ENCODE measurements at regions not wholly inside any gene's neighbourhood (a gene's known extent, or its start where the extent isn't known, plus 50 kb on each side); places are given as distances from the start of the nearest gene placed in this dataset.
"Not testable (repeated sequence)": the region's sequence is repeated elsewhere in the genome, so short reads cannot be mapped to it uniquely, and the experiment has no call there.

DNA sequence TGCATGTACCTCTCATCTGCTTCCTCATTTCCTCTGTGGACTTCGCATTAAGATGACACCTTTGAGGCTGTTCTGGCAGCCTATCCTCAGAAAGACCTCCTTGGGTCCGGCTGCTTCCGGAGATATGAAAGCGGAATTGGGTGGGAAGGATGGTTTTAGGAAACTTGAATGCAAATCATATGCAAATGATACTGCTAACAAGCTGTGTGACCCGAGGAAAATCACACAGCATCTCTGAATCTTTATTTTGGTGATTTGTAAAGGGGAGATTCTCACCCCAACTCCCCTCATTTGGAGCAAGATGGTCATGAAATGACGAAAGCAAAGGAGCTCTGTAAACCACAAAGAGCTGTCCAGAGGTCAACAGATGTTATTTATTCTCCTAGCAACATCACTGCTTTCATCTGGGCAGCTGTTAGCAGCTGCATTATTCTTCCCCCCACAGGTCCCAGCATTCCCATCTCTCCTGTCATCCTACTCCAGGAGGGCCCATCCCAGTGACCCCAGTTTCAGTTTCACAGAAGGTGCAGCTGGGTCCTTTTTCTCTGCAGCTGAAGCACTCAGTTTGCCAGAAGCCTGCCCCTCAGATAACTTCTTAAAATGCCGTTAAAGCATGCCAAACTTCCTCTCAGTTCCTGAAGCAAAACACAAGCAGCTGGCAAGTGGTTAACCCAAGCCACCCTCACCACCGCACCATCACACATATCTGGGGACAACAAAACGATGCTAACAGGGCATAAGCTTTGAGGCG, 269.5 kb downstream of the SEC61B start:
- no peak overlapping the region for H3K4me3 ChIP-seq (replicated peaks; ENCODE audit: low read depth, low read length)
- DNase-seq (ENCODE audit: extremely low read depth, low read depth): peak; percentile 61
- TF ChIP-seq CTCF (IDR thresholded peaks at IDR 0.05; ENCODE audit: low read depth, low read length, missing control alignments): no peak

DNA sequence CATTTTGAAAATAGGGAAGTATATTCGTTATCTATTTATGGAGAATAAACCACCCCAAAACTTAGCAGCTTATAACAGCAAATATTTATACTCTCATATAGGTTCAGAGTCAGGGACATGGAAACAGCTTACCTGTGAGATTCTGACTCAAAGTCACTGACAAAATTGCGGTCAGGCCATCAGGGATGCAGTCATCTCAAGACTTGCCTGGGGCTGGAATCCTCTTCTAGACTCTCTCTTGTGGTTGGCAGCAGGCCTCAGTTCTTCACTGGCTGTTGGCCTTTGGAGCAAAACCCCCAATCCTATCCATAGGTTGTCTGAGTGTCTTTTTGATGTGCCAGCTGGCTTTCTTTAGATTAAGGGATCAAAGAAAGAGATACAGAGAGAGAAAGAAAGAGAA, 275.6 kb downstream of the SEC61B start:
- DNase-seq (ENCODE audit: extremely low read depth, low read depth): no peak
- no peak overlapping the region for H3K4me3 ChIP-seq (replicated peaks; ENCODE audit: low read depth, low read length)
- TF ChIP-seq CTCF (IDR thresholded peaks at IDR 0.05; ENCODE audit: low read depth, low read length, missing control alignments): no peak

DNA sequence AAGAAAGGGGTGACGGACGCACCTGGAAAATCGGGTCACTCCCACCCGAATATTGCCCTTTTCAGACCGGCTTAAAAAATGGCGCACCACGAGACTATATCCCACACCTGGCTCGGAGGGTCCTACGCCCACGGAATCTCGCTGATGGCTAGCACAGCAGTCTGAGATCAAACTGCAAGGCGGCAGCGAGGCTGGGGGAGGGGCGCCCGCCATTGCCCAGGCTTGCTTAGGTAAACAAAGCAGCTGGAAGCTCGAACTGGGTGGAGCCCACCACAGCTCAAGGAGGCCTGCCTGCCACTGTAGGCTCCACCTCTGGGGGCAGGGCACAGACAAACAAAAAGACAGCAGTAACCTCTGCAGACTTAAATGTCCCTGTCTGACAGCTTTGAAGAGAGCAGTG, 276.9 kb downstream of the SEC61B start:
- H3K4me3 ChIP-seq (replicated peaks; ENCODE audit: low read depth, low read length); DNase-seq (ENCODE audit: extremely low read depth, low read depth): not testable (repeated sequence)

DNA sequence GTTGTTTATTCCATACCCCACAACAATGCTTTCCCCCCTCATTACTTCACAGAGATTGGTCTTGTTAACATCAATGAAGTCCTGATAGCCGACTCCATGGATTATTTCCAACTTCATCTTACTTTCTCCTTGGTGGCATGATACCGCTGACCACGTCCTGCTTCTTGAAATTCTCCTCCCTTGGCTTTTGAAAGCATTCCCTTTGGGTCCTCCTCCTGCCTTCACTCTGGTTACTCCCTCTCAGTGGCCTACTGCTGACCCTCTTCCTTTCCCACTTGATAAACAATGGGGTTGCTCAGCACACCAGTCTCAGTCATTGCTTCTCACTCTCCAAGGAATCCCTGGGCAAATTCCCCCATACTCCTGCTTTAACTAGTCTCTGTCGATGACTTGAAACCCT, 283.9 kb downstream of the SEC61B start:
- no peak for TF ChIP-seq CTCF (IDR thresholded peaks at IDR 0.05; ENCODE audit: low read depth, low read length, missing control alignments)
- no peak overlapping the region for H3K4me3 ChIP-seq (replicated peaks; ENCODE audit: low read depth, low read length)
- no peak for DNase-seq (ENCODE audit: extremely low read depth, low read depth)

DNA sequence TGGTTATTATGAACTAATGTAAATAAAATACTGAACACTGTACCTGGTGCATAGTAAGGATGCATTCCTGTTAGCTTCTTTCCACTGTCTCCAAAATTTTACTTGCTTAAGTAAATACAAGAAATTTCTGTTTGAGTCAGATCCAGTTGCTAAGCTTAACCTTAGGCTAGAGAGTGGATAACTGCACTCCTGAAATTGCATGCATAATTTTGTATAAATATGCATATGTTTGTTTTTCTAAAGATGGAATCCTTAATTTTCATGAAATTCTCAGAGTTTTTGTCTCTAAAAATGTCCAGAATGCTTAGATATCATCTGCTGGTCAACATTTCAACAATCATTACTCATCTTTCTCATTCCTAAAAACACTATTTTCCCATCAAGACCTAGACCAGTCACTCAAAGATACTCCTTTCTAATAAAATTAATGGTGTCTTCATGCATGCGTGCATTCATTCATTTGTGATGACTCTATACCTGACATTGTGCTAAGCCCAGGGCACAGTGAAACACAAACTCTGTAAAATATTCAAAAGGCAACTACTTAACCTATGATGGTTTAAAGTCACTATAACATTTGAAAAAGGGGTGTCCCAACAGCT, 284.8 kb downstream of the SEC61B start:
- no peak for TF ChIP-seq CTCF (IDR thresholded peaks at IDR 0.05; ENCODE audit: low read depth, low read length, missing control alignments)
- no peak for DNase-seq (ENCODE audit: extremely low read depth, low read depth)
- no peak overlapping the region for H3K4me3 ChIP-seq (replicated peaks; ENCODE audit: low read depth, low read length)

- DNase-seq (ENCODE audit: extremely low read depth, low read depth): no peak
- H3K4me3 ChIP-seq (replicated peaks; ENCODE audit: low read depth, low read length): no peak overlapping the region
- TF ChIP-seq CTCF (IDR thresholded peaks at IDR 0.05; ENCODE audit: low read depth, low read length, missing control alignments): no peak
Measured at GRCh38 chr9:99509065-99509745, 287.1 kb downstream of the SEC61B start.

GRCh38 chr9:99509900-99510535, 287.9 kb downstream of the SEC61B start:
- no peak for TF ChIP-seq CTCF (IDR thresholded peaks at IDR 0.05; ENCODE audit: low read depth, low read length, missing control alignments)
- DNase-seq (ENCODE audit: extremely low read depth, low read depth): no peak
- no peak overlapping the region for H3K4me3 ChIP-seq (replicated peaks; ENCODE audit: low read depth, low read length)

Measured in HFF-Myc (cell line).